Upper lobe of left lung (tissue), 6 donors: ENCODE measurements at regions not wholly inside any gene's neighbourhood (a gene's known extent, or its start where the extent isn't known, plus 50 kb on each side); places are given as distances from the start of the nearest gene placed in this dataset.

ENCODE experiments used
- ATAC-seq, 2 donors: fragments of 200-7000 bp; cut with Tn5 transposase; one replicate each; pipeline ENCODE4 v1.9.1; 2022; ENCODE audit warnings: mild to moderate bottlenecking in 2 of 2, moderate library complexity in 2 of 2; ENCODE audit not compliant: low FRiP score in 2 of 2
- DNase-seq, 2 donors: peaks; one replicate each; pipeline ENCODE4 v3.0.0-alpha.2; 2019 to 2020
- H3K27ac ChIP-seq, 4 donors: fragments of 200-600 bp; sonication (generic); one replicate each; pipeline ENCODE4 v1.5.1; 2016 to 2019
- H3K27me3 ChIP-seq, 4 donors: fragments of 200-600 bp; sonication (generic); one replicate each; pipeline ENCODE4 v1.5.1; 2017 to 2019
- H3K36me3 ChIP-seq, 4 donors: fragments of 200-600 bp; sonication (generic); one replicate each; pipeline ENCODE4 v1.5.1; 2016 to 2019
- H3K4me1 ChIP-seq, 4 donors: fragments of 200-600 bp; sonication (generic); one replicate each; pipeline ENCODE4 v1.5.1; 2018 to 2019
- H3K4me3 ChIP-seq, 4 donors: fragments of 200-600 bp; sonication (generic); one replicate each; pipeline ENCODE4 v1.5.1; 2017 to 2019; ENCODE audit warnings: mild to moderate bottlenecking in 2 of 4, moderate library complexity in 1 of 4
- H3K9me3 ChIP-seq, 4 donors: fragments of 200-600 bp; sonication (generic); one replicate each; pipeline ENCODE4 v1.5.1; 2018 to 2019
- CTCF ChIP-seq, 6 experiments: fragments of 450-650 bp in 4 of 6; fragments of 200-600 bp in 2 of 6; sonication (generic) in 2 of 6; IDR thresholded peaks; one replicate each; pipeline ENCODE4 v1.5.1; 2016 to 2019; ENCODE audit warnings: antibody characterized with exemption in 6 of 6
- EP300 ChIP-seq, 4 donors: sonication (generic); formaldehyde crosslinking; IDR thresholded peaks; one replicate each; pipeline ENCODE4 v1.5.1; 2017; ENCODE audit warnings: antibody characterized with exemption in 4 of 4, control low read depth in 2 of 4
- POLR2A ChIP-seq, 4 donors: fragments of 450-650 bp; IDR thresholded peaks; one replicate each; pipeline ENCODE4 v1.5.1; 2016 to 2017; ENCODE audit warnings: antibody characterized with exemption in 4 of 4, mild to moderate bottlenecking in 2 of 4
- POLR2AphosphoS5 ChIP-seq, 2 donors: sonication (generic); formaldehyde crosslinking; IDR thresholded peaks; one replicate each; pipeline ENCODE4 v1.5.1; 2017; ENCODE audit warnings: antibody characterized with exemption in 2 of 2
- WGBS, 2 donors: methylation state at CpG; one replicate each; pipeline ENCODE4 v1.1.5; 2017 to 2018; 5-methylcytosine and 5-hydroxymethylcytosine counted together
- donor health status: DM: no; HTN: no; CAD: no; lungs with moderate emphysema.
- donor health status: DM: no; HTN: yes; CAD: no; lungs with severe emphysema.

- no peak for TF ChIP-seq POLR2AphosphoS5 (IDR thresholded peaks at IDR 0.05)
- TF ChIP-seq EP300 (IDR thresholded peaks at IDR 0.05) = no peak
- TF ChIP-seq POLR2A (IDR thresholded peaks at IDR 0.05) = no peak
- no peak for TF ChIP-seq CTCF (IDR thresholded peaks at IDR 0.05)
- WGBS, 2 donors = 78 to 89% methylated on average over 7 of the region's 7 CpGs
Measured at GRCh38 chr11:71136095-71136845, 116.1 kb downstream of the SHANK2 start.

GRCh38 chr11:71135112-71135511, 117.3 kb downstream of the SHANK2 start:
- H3K4me1 ChIP-seq = peaks cover 0 to 7% (median 7%) of the 10 kb centered on the region in 4 donors
- ATAC-seq = no peak
- no peak for DNase-seq
- H3K36me3 ChIP-seq = no peaks in the 10 kb centered on the region
- no peak overlapping the region for H3K4me3 ChIP-seq
- H3K9me3 ChIP-seq = no peaks in the 10 kb centered on the region
- H3K27ac ChIP-seq = no peak overlapping the region
- H3K27me3 ChIP-seq = no peaks in the 10 kb centered on the region
- WGBS, 2 donors = 94 to 100% methylated on average over 6 of the region's 6 CpGs
- no peak for TF ChIP-seq POLR2A (IDR thresholded peaks at IDR 0.05)
- TF ChIP-seq POLR2AphosphoS5 (IDR thresholded peaks at IDR 0.05) = no peak
- TF ChIP-seq CTCF (IDR thresholded peaks at IDR 0.05) = no peak
- TF ChIP-seq EP300 (IDR thresholded peaks at IDR 0.05) = no peak

More at GRCh38 chr11:71136095-71136845, 116.1 kb downstream of the SHANK2 start:
- peaks cover 0 to 17% (median 8%) of the 10 kb centered on the region in 4 donors for H3K4me1 ChIP-seq
- no peaks in the 10 kb centered on the region for H3K9me3 ChIP-seq
- DNase-seq = no peak
- H3K4me3 ChIP-seq = no peak overlapping the region
- no peak overlapping the region for H3K27ac ChIP-seq
- H3K27me3 ChIP-seq = no peaks in the 10 kb centered on the region
- ATAC-seq = no peak
- H3K36me3 ChIP-seq = no peaks in the 10 kb centered on the region

GRCh38 chr11:71133946-71134345, 118.4 kb downstream of the SHANK2 start:
- 77 to 85% methylated on average over 9 of the region's 9 CpGs for WGBS, 2 donors
- H3K4me1 ChIP-seq = no peaks in the 10 kb centered on the region
- DNase-seq (no peak), ATAC-seq (no peak)
- no peak overlapping the region for H3K27ac ChIP-seq
- no peak for TF ChIP-seq POLR2AphosphoS5 (IDR thresholded peaks at IDR 0.05)
- no peak for TF ChIP-seq CTCF (IDR thresholded peaks at IDR 0.05)
- TF ChIP-seq EP300 (IDR thresholded peaks at IDR 0.05) = no peak
- TF ChIP-seq POLR2A (IDR thresholded peaks at IDR 0.05) = no peak
- no peaks in the 10 kb centered on the region for H3K9me3 ChIP-seq
- H3K4me3 ChIP-seq = no peak overlapping the region
- no peaks in the 10 kb centered on the region for H3K27me3 ChIP-seq
- H3K36me3 ChIP-seq = no peaks in the 10 kb centered on the region

- Histone ChIP-seq H3K9me3 (no peaks in the 10 kb centered on the region), H3K27me3 (no peaks in the 10 kb centered on the region), H3K27ac (no peak overlapping the region), H3K36me3 (no peaks in the 10 kb centered on the region), H3K4me1 (no peaks in the 10 kb centered on the region), H3K4me3 (no peak overlapping the region)
- WGBS, 2 donors = 68 to 82% methylated on average over 15 of the region's 15 CpGs
- ATAC-seq (no peak), DNase-seq (peak in 1 of 2 donors; percentile 46)
- TF ChIP-seq EP300 (IDR thresholded peaks at IDR 0.05) (no peak), CTCF (IDR thresholded peaks at IDR 0.05) (no peak), POLR2A (IDR thresholded peaks at IDR 0.05) (no peak), POLR2AphosphoS5 (IDR thresholded peaks at IDR 0.05) (no peak)
Measured at GRCh38 chr11:71131861-71132260, 120.5 kb downstream of the SHANK2 start.

GRCh38 chr11:71130106-71130505, 122.3 kb downstream of the SHANK2 start:
- Histone ChIP-seq H3K36me3 (no peaks in the 10 kb centered on the region), H3K27ac (no peak overlapping the region), H3K9me3 (no peaks in the 10 kb centered on the region), H3K4me3 (no peak overlapping the region), H3K27me3 (no peaks in the 10 kb centered on the region), H3K4me1 (no peaks in the 10 kb centered on the region)
- DNase-seq = no peak
- ATAC-seq = no peak
- TF ChIP-seq POLR2AphosphoS5 (IDR thresholded peaks at IDR 0.05) = no peak
- TF ChIP-seq POLR2A (IDR thresholded peaks at IDR 0.05) = no peak
- TF ChIP-seq CTCF (IDR thresholded peaks at IDR 0.05) = no peak
- TF ChIP-seq EP300 (IDR thresholded peaks at IDR 0.05) = no peak
- WGBS, 2 donors = 84 to 87% methylated on average over 5 to 8 of the region's 8 CpGs
